Superior temporal gyrus (tissue), 1 donor: ENCODE measurements at regions not wholly inside any gene's neighbourhood (a gene's known extent, or its start where the extent isn't known, plus 50 kb on each side); places are given as distances from the start of the nearest gene placed in this dataset.
A peak's percentile ranks its signal among the peaks of the same experiment; 100 is the strongest.
"Not testable (repeated sequence)": the region's sequence is repeated elsewhere in the genome, so short reads cannot be mapped to it uniquely, and the experiment has no call there.

Experiments used
- DNase-seq: peaks from one replicate; pipeline ENCODE4 v3.0.0-alpha.2; 2016; ENCODE audit errors: extremely low spot score

GRCh38 chr4:64822405-64822804 lies 413.2 kb upstream of the TECRL start:
- no peak for DNase-seq

DNA sequence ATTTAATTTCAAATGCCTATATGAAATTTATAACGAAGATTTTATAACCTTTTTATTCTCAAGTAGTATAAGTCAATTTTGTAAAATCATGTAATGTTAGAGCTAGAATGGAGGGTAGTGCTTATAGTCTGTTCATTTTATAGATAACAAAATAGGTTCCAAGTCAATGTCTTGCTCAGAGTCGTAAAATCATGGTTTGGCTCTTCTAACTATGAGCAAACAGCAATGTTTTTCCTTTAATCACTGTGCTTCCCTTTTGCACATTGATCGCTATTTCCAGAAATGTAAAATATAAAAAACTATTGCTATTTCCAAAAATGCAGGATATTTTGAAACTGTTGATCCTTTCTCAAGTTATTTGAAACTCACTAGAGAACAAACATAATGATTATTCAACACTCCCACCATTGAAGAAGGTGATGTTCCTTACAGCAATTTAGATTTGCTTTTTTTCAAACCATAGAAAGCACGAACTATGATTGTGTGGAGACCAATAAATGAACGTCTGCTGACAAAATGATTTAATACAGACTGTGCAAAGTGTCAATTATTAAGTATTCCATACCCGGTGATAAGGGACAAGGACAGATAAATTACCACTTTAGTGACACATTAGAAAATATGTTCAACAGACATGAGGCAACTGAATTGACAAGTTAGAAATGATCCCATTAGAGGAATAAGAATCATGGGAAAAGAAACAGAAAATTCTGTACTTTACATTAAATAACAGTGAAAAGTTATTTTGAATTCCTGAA lies 412.1 kb upstream of the TECRL start:
- no peak for DNase-seq

DNA sequence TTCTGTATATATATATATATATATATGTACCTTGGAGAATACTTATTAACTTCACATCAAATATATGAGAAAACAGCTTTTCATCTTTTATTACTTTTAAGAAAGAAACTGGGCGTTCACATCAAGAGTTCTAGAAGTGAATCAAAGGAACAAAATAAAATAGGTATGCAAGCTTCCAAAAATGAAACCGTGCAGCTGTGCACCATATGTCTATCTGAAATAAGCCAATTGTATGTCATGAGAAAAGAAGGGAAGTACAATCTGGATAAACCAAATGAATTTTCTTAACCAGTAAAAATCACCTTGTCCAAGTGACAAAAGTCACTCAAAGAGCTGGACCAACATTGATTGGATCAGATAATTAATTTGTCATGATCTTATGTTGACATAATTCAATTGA lies 405.4 kb upstream of the TECRL start:
- DNase-seq: peak; percentile 38

- no peak for DNase-seq
These were observed 398.6 kb upstream of the TECRL start for GRCh38 chr4:64807821-64808220.

GRCh38 chr4:64799751-64800150 lies 390.5 kb upstream of the TECRL start:
- no peak for DNase-seq

DNA sequence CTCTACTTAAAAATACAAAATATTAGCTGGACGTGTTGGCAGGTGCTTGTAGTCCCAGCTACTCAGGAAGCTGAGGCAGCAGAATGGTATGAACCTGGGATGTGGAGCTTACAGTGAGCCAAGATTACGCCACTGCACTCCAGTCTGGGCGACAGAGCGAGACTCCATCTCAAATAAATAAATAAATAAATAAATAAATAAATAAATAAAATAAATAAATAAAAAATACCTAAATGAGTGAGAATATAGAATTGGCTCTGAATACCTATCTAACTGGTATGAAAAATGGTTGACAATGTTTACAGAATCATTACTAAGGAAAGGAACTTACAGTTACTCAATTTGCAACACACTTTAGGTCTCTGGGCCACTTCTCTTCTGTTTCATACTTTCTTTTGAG lies 389.6 kb upstream of the TECRL start:
- DNase-seq: not testable (repeated sequence)

GRCh38 chr4:64796581-64796980 lies 387.3 kb upstream of the TECRL start:
- no peak for DNase-seq

DNA sequence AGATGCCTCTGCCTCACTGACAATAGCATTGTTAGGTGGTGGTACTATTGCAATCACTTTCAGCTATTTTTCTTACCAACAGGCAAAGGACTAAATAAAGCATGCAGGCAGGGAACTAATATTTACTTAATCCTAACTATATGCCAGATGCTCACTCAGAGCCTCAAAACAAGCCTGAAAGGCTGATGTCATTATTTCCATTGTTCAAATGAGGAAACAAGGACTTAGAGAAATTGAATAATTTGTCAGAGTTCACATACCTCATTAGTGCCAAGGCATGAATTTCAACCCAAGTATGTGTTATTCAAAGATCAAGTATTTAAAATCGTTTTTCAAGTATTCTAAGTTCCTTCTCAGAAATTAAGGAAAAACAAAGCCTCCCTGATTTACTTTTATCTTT lies 374.9 kb upstream of the TECRL start:
- no peak for DNase-seq

DNA sequence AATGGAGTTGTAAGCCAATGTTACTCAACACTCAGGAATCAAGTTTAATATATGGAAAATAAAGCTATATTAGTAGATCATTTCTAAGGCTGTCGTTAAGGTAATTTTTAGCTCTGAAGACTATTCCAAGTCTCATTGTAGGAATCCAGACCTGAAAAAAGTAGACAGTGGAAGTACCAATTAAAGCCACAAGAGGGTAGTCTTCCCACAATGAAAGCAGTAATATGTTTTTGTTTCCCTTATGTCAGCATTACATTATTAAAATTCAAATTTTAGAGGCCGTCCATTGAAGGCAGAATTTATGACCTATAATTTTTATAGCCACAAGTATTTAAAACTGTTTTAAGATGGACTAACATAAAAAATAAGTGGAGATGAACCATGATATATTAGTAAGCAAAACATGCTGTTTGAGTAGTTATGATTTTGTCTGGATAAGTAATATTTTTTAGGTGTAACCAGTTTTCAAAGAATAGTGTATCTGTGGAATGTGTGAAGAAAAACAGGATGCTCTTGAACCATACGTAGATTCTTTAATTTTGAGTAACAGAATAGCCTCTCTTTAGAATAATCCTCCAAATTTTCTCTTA lies 372.6 kb upstream of the TECRL start:
- peak; percentile 85 for DNase-seq

GRCh38 chr4:64780664-64781063 lies 371.4 kb upstream of the TECRL start:
- DNase-seq: no peak

DNA sequence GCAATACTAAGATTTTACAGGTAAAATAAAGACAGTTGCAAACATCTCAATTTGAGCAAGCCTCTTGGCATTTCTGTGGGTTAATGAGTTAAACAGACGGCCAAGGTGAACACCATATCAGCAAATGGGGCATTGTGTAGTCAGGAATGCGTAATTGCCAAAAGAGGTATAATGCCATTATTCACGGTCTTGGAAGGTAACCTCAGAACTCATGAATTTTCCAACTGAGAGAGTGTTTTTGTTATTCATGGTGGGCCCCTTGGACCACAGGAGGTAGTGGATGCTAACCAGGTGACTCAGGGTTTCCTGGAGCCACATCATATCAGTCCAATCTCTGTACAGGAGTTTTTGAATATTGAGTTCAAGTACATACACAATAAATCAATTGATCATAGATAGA lies 368.0 kb upstream of the TECRL start:
- no peak for DNase-seq

- no peak for DNase-seq
These were observed 367.6 kb upstream of the TECRL start for GRCh38 chr4:64776820-64777219.

GRCh38 chr4:64774626-64775025 lies 365.4 kb upstream of the TECRL start:
- DNase-seq: no peak

DNA sequence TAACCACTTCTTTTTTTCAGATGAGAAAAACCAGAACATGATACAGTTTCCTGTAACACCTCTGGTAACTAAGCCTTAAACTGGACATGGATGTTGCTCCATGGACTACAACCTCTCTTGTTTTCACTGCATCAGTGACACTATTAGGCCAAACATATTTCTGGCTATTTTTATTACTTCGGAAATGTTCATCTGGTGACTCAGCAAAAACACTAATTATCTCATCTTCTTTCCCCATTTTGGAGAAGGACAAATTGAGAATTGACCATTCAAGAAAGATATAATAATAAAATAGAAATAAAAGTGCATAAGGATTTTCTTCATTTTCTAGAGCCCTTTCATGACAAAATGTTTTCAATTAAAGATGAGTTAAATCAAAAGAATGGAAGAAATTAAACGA lies 361.9 kb upstream of the TECRL start:
- no peak for DNase-seq

- DNase-seq: no peak
These were observed 358.3 kb upstream of the TECRL start for GRCh38 chr4:64767547-64767946.

GRCh38 chr4:64766565-64766964 lies 357.3 kb upstream of the TECRL start:
- no peak for DNase-seq

- DNase-seq: no peak
These were observed 346.8 kb upstream of the TECRL start for GRCh38 chr4:64756016-64756415.

DNA sequence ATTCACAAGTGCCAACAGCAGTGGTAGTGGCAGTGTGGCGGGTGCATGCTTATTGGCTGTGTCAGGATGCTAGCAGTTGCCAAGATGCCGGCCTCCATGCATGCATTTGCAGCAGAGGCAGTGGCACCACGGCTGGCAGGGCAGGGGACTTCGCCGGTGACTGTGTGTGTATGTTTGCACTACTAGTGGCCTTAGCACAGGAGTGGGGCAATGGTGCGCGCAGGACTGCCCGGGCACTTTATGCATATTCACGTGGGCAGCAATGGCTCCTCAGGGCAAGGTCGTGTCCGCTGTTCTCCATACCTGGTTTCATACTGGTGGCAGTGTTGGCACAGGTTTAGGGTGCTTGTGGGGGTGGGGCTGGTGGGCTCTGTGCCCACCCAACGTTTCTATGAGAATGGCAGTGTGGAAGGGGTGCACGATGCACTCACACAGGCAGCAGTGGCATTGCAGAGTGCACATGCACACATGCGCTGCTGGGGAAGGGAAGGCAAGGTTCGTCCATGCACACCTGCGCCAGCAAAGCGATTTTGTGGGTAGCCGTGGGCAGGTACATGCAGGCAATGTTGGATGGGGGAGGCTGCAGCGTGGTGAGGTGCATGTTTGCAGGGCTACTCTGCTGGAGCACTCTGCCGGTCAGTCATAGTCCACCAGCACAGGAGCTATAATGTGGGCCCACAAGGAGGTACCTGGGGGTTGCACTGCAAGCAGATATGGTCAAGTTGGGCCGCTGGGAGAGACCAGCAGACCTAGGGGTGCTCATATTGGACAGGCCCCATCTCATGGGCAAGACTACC lies 338.9 kb upstream of the TECRL start:
- no peak for DNase-seq

GRCh38 chr4:64738240-64738639 lies 329.0 kb upstream of the TECRL start:
- no peak for DNase-seq

- not testable (repeated sequence) for DNase-seq
These were observed 328.5 kb upstream of the TECRL start for GRCh38 chr4:64737854-64738138.

DNA sequence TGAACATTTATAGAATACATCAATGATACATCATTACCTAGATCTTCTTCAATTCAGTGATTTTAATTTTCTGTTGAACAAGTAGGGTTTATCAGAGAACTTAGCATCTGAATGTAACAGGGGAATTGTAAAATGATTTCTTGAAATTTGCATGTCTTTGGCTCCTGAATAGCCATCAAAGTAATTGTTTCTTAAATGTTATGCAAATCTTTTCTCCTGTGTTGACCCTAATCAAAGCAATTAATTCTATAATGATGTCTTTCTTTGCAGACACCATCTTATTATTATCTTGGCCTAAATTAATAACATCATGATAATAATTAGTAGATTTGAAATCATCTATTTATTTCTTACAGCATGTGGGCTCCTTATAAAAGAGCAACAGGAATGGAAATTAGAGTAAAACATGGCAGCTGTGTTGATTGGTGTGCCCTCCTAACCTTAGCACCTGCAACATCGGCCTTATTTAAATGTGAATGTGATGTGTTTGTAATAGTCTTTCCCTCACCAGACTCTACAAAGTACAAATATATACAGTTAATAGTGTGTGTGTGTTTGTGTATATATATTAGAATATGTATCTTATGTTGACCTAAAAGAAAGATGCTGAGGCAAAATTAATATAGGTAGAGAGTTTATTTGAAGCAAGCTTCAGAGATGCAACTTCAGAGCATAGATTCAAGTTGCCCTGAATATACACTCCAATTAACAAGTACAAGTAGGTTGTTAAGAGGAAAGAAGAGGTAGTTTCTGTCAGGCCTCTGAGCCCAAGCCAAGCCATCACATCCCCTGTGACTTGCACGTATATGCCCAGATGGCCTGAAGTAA lies 328.0 kb upstream of the TECRL start:
- no peak for DNase-seq

DNA sequence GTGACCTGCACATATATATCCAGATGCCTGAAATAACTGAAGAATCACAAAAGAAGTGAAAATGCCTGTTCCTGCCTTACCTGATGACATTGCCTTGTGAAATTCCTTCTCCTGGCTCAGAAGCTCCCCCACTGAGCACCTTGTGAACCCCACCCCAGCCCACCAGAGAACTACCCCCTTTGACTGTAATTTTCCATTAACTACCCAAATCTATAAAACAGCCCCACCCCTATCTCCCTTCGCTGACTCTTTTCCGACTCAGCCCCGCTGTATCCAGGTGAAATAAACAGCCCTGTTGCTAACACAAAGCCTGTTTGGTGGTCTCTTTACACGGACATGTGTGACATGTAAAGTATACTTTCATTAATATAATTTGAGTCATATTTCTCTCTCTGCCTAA lies 320.3 kb upstream of the TECRL start:
- no peak for DNase-seq
